ENCODE measurements at regions not wholly inside any gene's neighbourhood (a gene's known extent, or its start where the extent isn't known, plus 50 kb on each side); places are given as distances from the start of the nearest gene placed in this dataset.
"Not testable (repeated sequence)": the region's sequence is repeated elsewhere in the genome, so short reads cannot be mapped to it uniquely, and the experiment has no call there.

GRCh38 chr19:29154163-29154562 lies 58.8 kb downstream of the UQCRFS1 start:
- DNase-seq (ENCODE audit: low read depth in 3 of 3), result no peak

DNA sequence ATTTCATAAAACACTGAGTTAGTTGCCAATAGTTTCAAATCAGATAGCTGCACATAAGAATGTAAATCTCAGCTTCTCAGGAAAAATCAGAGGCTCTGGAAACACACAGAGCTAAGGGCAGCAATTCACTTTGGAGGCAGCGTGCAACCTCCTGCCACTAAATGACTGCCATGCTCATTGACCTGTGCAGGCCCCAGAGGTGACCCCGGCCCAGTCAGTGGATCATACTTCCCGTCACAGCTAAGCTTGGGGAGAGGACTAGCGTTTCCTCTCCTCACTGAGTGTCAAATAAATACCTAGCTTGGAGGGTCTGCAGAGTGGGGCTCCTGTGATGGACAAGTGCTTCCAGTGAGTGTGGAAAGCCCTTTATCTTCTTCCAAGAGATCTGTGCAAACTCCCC lies 67.2 kb downstream of the UQCRFS1 start:
- no peak for DNase-seq (ENCODE audit: low read depth in 3 of 3)

DNA sequence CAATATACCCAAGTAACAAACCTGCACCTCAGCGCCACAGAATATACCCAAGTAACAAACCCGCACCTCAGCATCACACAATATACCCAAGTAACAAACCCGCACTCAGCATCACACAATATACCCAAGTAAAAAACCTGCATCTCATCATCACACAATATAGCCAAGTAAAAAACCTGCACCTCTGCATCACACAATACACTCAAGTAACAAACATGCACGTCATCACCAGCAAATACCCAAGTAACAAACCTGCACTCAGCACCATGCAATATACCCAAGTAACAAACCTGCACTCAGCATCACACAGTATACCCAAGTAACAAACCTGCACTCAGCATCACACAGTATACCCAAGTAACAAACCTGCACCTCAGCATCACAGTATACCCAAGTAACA lies 69.8 kb downstream of the UQCRFS1 start:
- no peak for DNase-seq (ENCODE audit: low read depth in 3 of 3)

DNA sequence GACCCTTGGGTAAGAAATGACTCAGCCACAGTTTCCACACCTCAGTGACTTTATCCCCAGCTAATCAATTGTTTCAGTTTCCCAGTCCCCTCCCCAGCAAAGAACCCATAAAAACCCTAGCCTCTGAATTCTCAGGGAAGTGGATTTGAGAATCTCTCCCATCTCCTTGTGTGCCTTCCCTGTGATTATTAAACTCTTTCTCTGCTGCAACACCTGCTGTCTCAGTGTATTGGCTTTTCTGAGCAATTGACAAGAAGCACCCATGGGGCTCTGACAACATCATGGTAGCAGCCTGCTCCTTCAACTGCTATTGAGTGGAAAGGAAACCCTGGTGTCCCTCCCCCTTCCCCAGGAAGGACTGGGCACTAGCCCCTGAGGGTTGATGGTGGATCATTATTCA lies 73.7 kb downstream of the UQCRFS1 start:
- DNase-seq (ENCODE audit: low read depth in 3 of 3), result no peak

DNA sequence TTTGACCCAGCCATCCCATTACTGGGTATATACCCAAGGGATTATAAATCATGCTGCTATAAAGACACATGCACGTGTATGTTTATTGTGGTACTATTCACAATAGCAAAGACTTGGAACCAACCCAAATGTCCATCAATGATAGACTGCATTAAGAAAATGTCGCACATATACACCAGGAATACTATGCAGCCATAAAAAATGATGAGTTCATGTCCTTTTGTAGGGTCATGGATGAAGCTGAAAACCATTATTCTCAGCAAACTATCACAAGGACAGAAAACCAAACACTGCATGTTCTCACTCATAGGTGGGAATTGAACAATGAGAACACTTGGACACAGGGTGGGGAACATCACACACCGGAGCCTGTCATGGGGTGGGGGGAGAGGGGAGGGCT lies 74.7 kb downstream of the UQCRFS1 start:
- not testable (repeated sequence) for DNase-seq (ENCODE audit: low read depth in 3 of 3)

DNA sequence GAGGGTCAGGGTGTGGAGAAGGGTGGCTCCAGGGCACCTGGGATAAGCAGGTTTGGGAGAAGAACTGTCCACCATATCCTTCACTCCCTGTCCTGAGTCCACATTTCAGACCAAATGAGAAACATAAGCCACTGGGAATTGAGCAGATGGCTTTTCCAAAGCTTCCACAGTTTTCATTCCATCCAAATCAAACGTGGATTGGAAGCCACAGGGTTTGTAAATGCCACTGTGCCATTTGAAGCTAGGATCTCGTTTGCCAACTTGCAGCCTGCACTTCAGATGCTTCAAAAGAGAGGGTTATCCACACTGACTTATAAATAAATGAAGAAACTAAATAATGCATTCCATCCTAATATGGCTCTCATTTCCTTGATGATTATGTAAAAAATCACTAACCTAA lies 81.5 kb downstream of the UQCRFS1 start:
- no peak for DNase-seq (ENCODE audit: low read depth in 3 of 3)

DNA sequence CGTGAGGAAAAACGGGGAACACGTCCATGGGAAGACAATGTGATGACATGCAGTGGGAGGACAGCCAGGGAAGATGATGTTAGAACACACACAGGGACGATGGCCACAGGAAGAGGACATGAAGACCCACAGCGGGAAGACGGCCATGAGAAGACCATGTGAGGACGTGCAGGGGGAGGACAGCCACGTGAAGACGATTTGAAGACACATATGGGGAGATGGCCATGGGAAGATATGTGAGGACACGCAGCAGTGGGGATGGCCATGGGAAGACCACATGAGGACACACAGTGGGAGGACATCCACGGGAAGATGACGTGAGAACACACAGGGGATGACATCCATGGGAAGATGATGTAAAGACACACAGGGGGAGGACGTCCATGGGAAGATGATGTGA lies 83.8 kb downstream of the UQCRFS1 start:
- DNase-seq (ENCODE audit: low read depth in 3 of 3), result no peak

GRCh38 chr19:29128203-29128602 lies 84.7 kb downstream of the UQCRFS1 start:
- DNase-seq (ENCODE audit: low read depth in 3 of 3), result no peak

- DNase-seq (ENCODE audit: low read depth in 3 of 3), result no peak
Observed at GRCh38 chr19:29122185-29122584, 90.8 kb downstream of the UQCRFS1 start.

DNA sequence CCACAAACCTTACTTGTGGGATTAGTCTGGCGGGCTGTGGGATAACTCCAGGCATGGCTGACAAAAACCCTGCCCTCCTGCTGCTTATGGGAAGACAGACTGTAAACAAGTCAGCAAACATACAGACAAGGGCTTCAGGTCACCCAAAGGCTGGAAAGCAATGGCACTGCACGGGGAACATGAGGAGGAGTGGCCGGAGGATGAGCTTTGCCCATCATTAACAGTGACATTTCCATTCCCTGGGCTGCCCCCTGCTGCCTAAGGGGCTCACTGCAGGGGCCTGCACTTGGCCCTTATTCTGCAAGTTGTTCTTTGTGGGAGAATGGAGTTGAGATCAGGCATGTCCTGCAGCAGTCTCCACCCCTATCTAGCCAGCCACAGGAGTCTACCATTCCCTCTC lies 91.3 kb downstream of the UQCRFS1 start:
- no peak for DNase-seq (ENCODE audit: low read depth in 3 of 3)

- no peak for DNase-seq (ENCODE audit: low read depth in 3 of 3)
Observed at GRCh38 chr19:29120466-29120865, 92.5 kb downstream of the UQCRFS1 start.

GRCh38 chr19:29119590-29119989 lies 93.4 kb downstream of the UQCRFS1 start:
- DNase-seq (ENCODE audit: low read depth in 3 of 3), result no peak

GRCh38 chr19:29118389-29118788 lies 94.6 kb downstream of the UQCRFS1 start:
- DNase-seq (ENCODE audit: low read depth in 3 of 3), result no peak

GRCh38 chr19:29117926-29118325 lies 95.0 kb downstream of the UQCRFS1 start:
- no peak for DNase-seq (ENCODE audit: low read depth in 3 of 3)

GRCh38 chr19:29115181-29115580 lies 97.8 kb downstream of the UQCRFS1 start:
- no peak for DNase-seq (ENCODE audit: low read depth in 3 of 3)

DNA sequence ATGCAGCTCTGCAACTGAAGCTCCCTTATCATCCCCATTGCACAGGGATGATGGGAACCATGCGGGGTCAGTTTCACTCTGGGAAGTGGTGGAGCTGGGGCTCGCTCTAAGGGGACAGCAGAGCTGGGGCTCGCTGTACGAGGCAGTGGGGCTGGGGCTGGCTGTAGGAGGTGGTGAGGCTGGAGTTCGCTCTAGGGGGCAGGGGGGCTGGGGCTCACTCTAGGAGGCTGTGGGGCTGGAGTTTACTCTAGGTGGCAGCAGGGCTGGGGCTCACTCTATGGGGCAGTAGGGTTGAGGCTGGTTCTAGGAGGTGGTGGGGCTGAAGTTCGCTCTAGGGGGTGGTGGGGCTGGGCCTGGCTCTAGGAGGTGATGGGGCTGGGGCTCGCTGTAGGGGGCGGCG lies 99.1 kb downstream of the UQCRFS1 start:
- no peak for DNase-seq (ENCODE audit: low read depth in 3 of 3)

DNA sequence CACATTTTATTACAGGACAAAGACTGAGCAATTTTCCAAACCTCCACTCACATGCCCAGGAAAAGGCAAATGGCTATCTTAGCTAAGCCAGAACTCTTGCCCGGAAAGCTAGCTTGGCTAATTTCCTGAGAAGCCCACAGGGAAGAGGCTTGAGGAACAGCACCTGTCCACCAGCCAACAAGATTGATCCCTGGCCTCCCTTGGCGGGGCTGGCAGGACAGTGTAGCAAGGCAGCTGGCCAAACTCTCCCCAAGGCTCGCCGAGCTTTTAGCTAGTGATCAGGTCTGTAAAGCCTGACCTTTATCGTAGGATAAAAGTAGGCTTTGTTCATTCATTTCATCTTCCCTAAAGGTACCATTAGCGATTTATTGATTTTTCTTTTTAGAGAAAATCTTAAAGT lies 101.4 kb downstream of the UQCRFS1 start:
- no peak for DNase-seq (ENCODE audit: low read depth in 3 of 3)

- no peak for DNase-seq (ENCODE audit: low read depth in 3 of 3)
Observed at GRCh38 chr19:29107831-29108230, 105.1 kb downstream of the UQCRFS1 start.

DNA sequence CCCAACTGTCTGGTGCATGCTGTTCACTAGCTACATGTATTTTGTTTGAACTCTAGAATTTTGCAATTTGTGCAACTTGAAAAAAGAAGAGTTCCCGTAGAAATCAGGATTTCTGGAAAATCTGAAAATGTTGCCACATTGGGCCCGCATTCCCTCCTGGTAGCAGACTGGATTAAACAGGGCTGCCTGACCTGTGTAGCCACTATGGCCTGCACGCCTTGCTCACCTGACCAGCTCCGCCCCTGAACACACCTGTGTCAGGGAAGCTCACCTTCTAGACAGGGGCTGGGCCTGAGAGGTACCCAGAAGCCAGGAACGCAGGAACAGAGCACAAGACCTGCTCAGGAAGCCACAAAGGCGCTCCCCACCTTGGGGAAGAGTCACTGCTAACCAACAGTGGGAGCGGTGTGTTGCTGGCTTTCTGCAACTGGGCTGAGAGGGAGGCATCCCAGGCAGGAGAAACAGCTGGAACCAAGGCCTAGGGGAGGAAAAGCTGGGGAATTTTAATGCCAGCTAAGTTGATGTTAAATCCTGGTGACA lies 106.5 kb downstream of the UQCRFS1 start:
- DNase-seq (ENCODE audit: low read depth in 3 of 3), result no peak

GRCh38 chr19:29105629-29106292 lies 107.2 kb downstream of the UQCRFS1 start:
- no peak for DNase-seq (ENCODE audit: low read depth in 3 of 3)

GRCh38 chr19:29104605-29105241 lies 108.2 kb downstream of the UQCRFS1 start:
- no peak for DNase-seq (ENCODE audit: low read depth in 3 of 3)

DNA sequence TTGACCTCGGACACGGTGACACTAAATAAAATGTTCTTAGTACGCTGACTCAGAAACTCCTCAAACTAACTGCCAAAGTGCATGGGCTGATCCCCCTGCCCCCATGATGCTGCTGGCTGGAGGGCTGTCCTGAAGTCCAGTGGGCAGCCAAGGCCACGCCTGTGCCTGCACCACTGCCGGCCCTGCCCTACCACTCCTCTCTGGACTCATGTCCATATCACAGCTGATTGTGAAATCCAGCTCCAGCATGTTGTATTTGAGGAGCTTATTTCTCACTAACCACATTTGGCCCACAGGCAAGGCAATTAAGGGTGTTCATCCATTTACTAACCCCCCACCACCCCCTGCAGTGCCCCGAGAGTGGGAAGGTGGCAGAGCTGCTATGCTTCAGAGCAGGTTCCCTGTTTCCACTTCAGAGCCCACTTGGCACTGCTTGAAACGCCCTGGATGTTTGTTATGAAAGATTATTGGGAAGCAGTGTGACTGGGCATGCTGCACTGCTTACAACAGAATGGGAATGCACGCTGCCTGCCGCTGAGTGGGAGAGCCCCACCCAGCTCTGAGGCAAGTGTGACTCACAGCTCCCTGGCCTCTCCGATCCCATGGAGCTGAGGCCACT lies 114.0 kb downstream of the UQCRFS1 start:
- DNase-seq (ENCODE audit: low read depth in 3 of 3), result no peak

GRCh38 chr19:29098091-29098490 lies 114.9 kb downstream of the UQCRFS1 start:
- DNase-seq (ENCODE audit: low read depth in 3 of 3), result no peak

Measured in stimulated activated CD4-positive, alpha-beta T cell treated with anti-CD3 and anti-CD28 coated beads, TNF-alpha, amount 100 ng/mL, for 4 hours (primary cell).